H1 (cell line): ENCODE measurements at regions not wholly inside any gene's neighbourhood (a gene's known extent, or its start where the extent isn't known, plus 50 kb on each side); places are given as distances from the start of the nearest gene placed in this dataset.

ENCODE experiments used
- CTCF ChIA-PET: fragments of 300-600 bp; sonication (Branson Sonifier 250); formaldehyde crosslinking; loops from one replicate; lab custom pipeline; 2021; ENCODE audit not compliant: partially characterized antibody; lab: Charles Lee
- POLR2A ChIA-PET: fragments of 300-600 bp; sonication (Branson Sonifier 250); formaldehyde crosslinking; loops from one replicate; lab custom pipeline; 2021; ENCODE audit warnings: inconsistent platforms; ENCODE audit not compliant: partially characterized antibody; lab: Charles Lee
- DNase-seq, 2 experiments: peaks; one replicate each; pipeline versions ENCODE4 v3.0.0 to v3.0.0-alpha.2; 2010 to 2022; ENCODE audit warnings: low spot score in 2 of 2, low read depth in 1 of 2, mixed read lengths in 1 of 2
- FAIRE-seq: peaks from 2 replicates; lab custom pipeline; 2011; peaks lifted over from hg19 to GRCh38; lab: Jason Lieb, UNC
- H2AFZ ChIP-seq: 2 replicates; pipeline ENCODE4 v1.8.1; 2012; ENCODE audit warnings: low read length, inconsistent platforms
- H2AK5ac ChIP-seq: 2 replicates; pipeline ENCODE4 v1.6.1; 2013; ENCODE audit warnings: low read depth, low read length
- H2BK120ac ChIP-seq: replicated peaks from 2 replicates; pipeline ENCODE3; 2013; ENCODE audit warnings: low read depth, low read length, inconsistent platforms
- H2BK12ac ChIP-seq: 2 replicates; pipeline ENCODE4 v1.6.1; 2013; ENCODE audit warnings: low read depth, low read length
- H2BK15ac ChIP-seq: 2 replicates; pipeline ENCODE4 v1.6.1; 2013; ENCODE audit warnings: low read length
- H2BK20ac ChIP-seq: 2 replicates; pipeline ENCODE4 v1.6.1; 2013; ENCODE audit warnings: low read length
- H2BK5ac ChIP-seq: 2 replicates; pipeline ENCODE4 v1.6.1; 2013; ENCODE audit warnings: low read depth, low read length
- H3K14ac ChIP-seq: 2 replicates; pipeline ENCODE4 v1.6.1; 2013; ENCODE audit warnings: inconsistent platforms; ENCODE audit not compliant: insufficient read length
- H3K18ac ChIP-seq: 2 replicates; pipeline ENCODE4 v1.6.1; 2013; ENCODE audit warnings: low read length; ENCODE audit errors: extremely low read depth
- H3K23ac ChIP-seq: 2 replicates; pipeline ENCODE4 v1.6.1; 2013; ENCODE audit warnings: inconsistent platforms; ENCODE audit not compliant: insufficient read length
- H3K23me2 ChIP-seq: 2 replicates; pipeline ENCODE4 v1.6.1; 2013; ENCODE audit warnings: low read depth, low read length
- H3K27ac ChIP-seq: 2 replicates; pipeline ENCODE4 v1.6.1; 2011; ENCODE audit warnings: low read depth, low read length, inconsistent platforms
- H3K27me3 ChIP-seq, 4 experiments: replicated peaks in 1 of 4; 1 replicate in 1 of 4; 2 replicates in 3 of 4; pipeline versions ENCODE4 v1.6.1 to v1.8.1; 2011 to 2013; ENCODE audit warnings: low read length in 3 of 4, mild to moderate bottlenecking in 3 of 4, inconsistent platforms in 2 of 4, mixed read lengths in 2 of 4, moderate library complexity in 1 of 4; ENCODE audit not compliant: control insufficient read depth in 3 of 4, insufficient read depth in 3 of 4; ENCODE audit errors: extremely low read depth in 1 of 4
- H3K36me3 ChIP-seq, 4 experiments: 2 replicates each; pipeline versions ENCODE4 v1.6.1 to v1.8.1; 2011 to 2013; ENCODE audit warnings: mild to moderate bottlenecking in 4 of 4, low read length in 3 of 4, moderate library complexity in 2 of 4, control low read depth in 1 of 4, inconsistent platforms in 1 of 4; ENCODE audit not compliant: insufficient read depth in 4 of 4, control insufficient read depth in 2 of 4
- H3K4ac ChIP-seq: replicated peaks from 2 replicates; pipeline ENCODE3; 2013; ENCODE audit warnings: low read length, low read depth, mixed read lengths, inconsistent platforms; ENCODE audit not compliant: insufficient read length
- H3K4me1 ChIP-seq, 4 experiments: replicated peaks in 1 of 4; 1 replicate in 1 of 4; 2 replicates in 3 of 4; pipeline versions ENCODE4 v1.6.1 to v1.8.1; 2011 to 2013; ENCODE audit warnings: low read length in 3 of 4, inconsistent platforms in 2 of 4, mixed read lengths in 1 of 4; ENCODE audit not compliant: insufficient read depth in 4 of 4, control insufficient read depth in 3 of 4
- H3K4me2 ChIP-seq, 2 experiments: 2 replicates each; pipeline versions ENCODE4 v1.6.1 to v1.8.1; 2011 to 2013; ENCODE audit warnings: low read depth in 2 of 2, low read length in 2 of 2, control low read depth in 1 of 2, inconsistent platforms in 1 of 2, mild to moderate bottlenecking in 1 of 2; ENCODE audit not compliant: insufficient read depth in 1 of 2
- H3K4me3 ChIP-seq, 4 experiments: fragments of 200-600, 300-600 bp in 1 of 4; sonication (generic), shearing (Covaris generic), sonication (Bioruptor Twin) in 1 of 4; 2 replicates each; pipeline versions ENCODE4 v1.5.1 to v1.8.1; 2011 to 2016; ENCODE audit warnings: low read length in 4 of 4, low read depth in 3 of 4, control low read depth in 2 of 4, inconsistent platforms in 2 of 4, mild to moderate bottlenecking in 2 of 4, mixed read lengths in 1 of 4, moderate library complexity in 1 of 4; ENCODE audit not compliant: insufficient read depth in 2 of 4; ENCODE audit errors: extremely low read depth in 1 of 4
- H3K56ac ChIP-seq: replicated peaks from 2 replicates; pipeline ENCODE3; 2013; ENCODE audit warnings: low read depth, mild to moderate bottlenecking, mixed read lengths, low read length, inconsistent platforms; ENCODE audit not compliant: insufficient read length
- H3K79me1 ChIP-seq: 2 replicates; pipeline ENCODE4 v1.6.1; 2013; ENCODE audit warnings: low read depth, low read length, control low read depth
- H3K79me2 ChIP-seq, 2 experiments: 2 replicates each; pipeline versions ENCODE4 v1.6.1 to v1.8.1; 2012 to 2013; ENCODE audit warnings: low read length in 2 of 2, mild to moderate bottlenecking in 2 of 2, inconsistent platforms in 1 of 2; ENCODE audit not compliant: insufficient read depth in 2 of 2, control insufficient read depth in 1 of 2
- H3K9ac ChIP-seq, 4 experiments: replicated peaks in 1 of 4; 1 replicate in 1 of 4; 2 replicates in 3 of 4; pipeline versions ENCODE4 v1.6.1 to v1.8.1; 2011 to 2013; ENCODE audit warnings: low read depth in 3 of 4, low read length in 3 of 4, control low read depth in 2 of 4, mild to moderate bottlenecking in 2 of 4, moderate library complexity in 2 of 4, inconsistent platforms in 1 of 4; ENCODE audit errors: extremely low read depth in 1 of 4
- H3K9me3 ChIP-seq, 2 experiments: 2 replicates each; pipeline versions ENCODE4 v1.6.1 to v1.8.1; 2012 to 2013; ENCODE audit warnings: mild to moderate bottlenecking in 2 of 2, moderate library complexity in 2 of 2, control low read depth in 1 of 2, inconsistent platforms in 1 of 2, low read depth in 1 of 2, low read length in 1 of 2, mixed read lengths in 1 of 2; ENCODE audit not compliant: insufficient read depth in 2 of 2
- H4K20me1 ChIP-seq, 2 experiments: replicated peaks in 1 of 2; 2 replicates each; pipeline versions ENCODE3 to v1.8.1; 2011 to 2013; ENCODE audit warnings: inconsistent platforms in 2 of 2, low read length in 2 of 2, mild to moderate bottlenecking in 1 of 2; ENCODE audit not compliant: insufficient read depth in 2 of 2, control insufficient read depth in 1 of 2
- H4K5ac ChIP-seq: 2 replicates; pipeline ENCODE4 v1.6.1; 2013; ENCODE audit warnings: low read length, low read depth, mixed read lengths, inconsistent platforms; ENCODE audit not compliant: insufficient read length
- H4K8ac ChIP-seq: 2 replicates; pipeline ENCODE4 v1.8.0; 2013; ENCODE audit warnings: mild to moderate bottlenecking, moderate library complexity, low read length, inconsistent platforms; ENCODE audit not compliant: insufficient read depth; ENCODE audit errors: extremely low read depth
- H4K91ac ChIP-seq: replicated peaks from 2 replicates; pipeline ENCODE3; 2013; ENCODE audit warnings: low read length, mixed read lengths, inconsistent platforms; ENCODE audit not compliant: insufficient read length
- BACH1 ChIP-seq: IDR thresholded peaks from 2 replicates; pipeline ENCODE4 v1.6.1; 2012; ENCODE audit warnings: low read length, improper control_type of control experiment
- BCL11A ChIP-seq, 2 experiments: IDR thresholded peaks; one replicate each; pipeline ENCODE4 v1.6.1; 2011; ENCODE audit warnings: low read depth in 2 of 2, low read length in 2 of 2, mild to moderate bottlenecking in 2 of 2
- BRCA1 ChIP-seq: IDR thresholded peaks from 2 replicates; pipeline ENCODE4 v1.6.1; 2012; ENCODE audit warnings: low read depth, low read length, improper control_type of control experiment
- CREB1 ChIP-seq: IDR thresholded peaks from 2 replicates; pipeline ENCODE4 v1.6.1; 2012; ENCODE audit warnings: inconsistent platforms
- EP300 ChIP-seq, 2 experiments: IDR thresholded peaks; 1 replicate in 1 of 2; 2 replicates in 1 of 2; pipeline ENCODE4 v1.6.1; 2011 to 2012; ENCODE audit warnings: low read depth in 2 of 2, low read length in 2 of 2, mild to moderate bottlenecking in 2 of 2, borderline replicate concordance in 1 of 2, inconsistent platforms in 1 of 2, moderate library complexity in 1 of 2
- EZH2 ChIP-seq: fragments of 200-600 bp; sonication (generic); IDR thresholded peaks from 2 replicates; pipeline ENCODE4 v1.7.1; 2012; ENCODE audit warnings: low read depth, mild to moderate bottlenecking, moderate library complexity, low read length, inconsistent platforms; ENCODE audit not compliant: severe bottlenecking
- HDAC2 ChIP-seq, 2 experiments: fragments of 300-600 bp in 1 of 2; sonication (generic) in 1 of 2; IDR thresholded peaks; 2 replicates each; pipeline ENCODE4 v1.6.1; 2011 to 2012; ENCODE audit warnings: low read depth in 2 of 2, low read length in 2 of 2, mild to moderate bottlenecking in 2 of 2, moderate library complexity in 2 of 2, borderline replicate concordance in 1 of 2, inconsistent platforms in 1 of 2
- MAFK ChIP-seq: IDR thresholded peaks from 2 replicates; pipeline ENCODE4 v1.6.1; 2012; ENCODE audit warnings: low read depth, mild to moderate bottlenecking, improper control_type of control experiment, low read length
- PHF8 ChIP-seq: fragments of 200-600 bp; sonication (generic); conservative IDR thresholded peaks from 2 replicates; pipeline ENCODE4 v1.7.1; 2012; ENCODE audit warnings: low read depth, mild to moderate bottlenecking, inconsistent platforms, low read length, moderate library complexity
- RAD21 ChIP-seq, 2 experiments: IDR thresholded peaks in 1 of 2; conservative IDR thresholded peaks in 1 of 2; 2 replicates each; pipeline ENCODE4 v1.6.1; 2011; ENCODE audit warnings: low read depth in 2 of 2, low read length in 2 of 2, improper control_type of control experiment in 1 of 2, inconsistent platforms in 1 of 2, mild to moderate bottlenecking in 1 of 2, moderate library complexity in 1 of 2
- TAF7 ChIP-seq: optimal IDR thresholded peaks from 2 replicates; pipeline ENCODE3; 2011; ENCODE audit warnings: low read depth, mild to moderate bottlenecking, inconsistent platforms, low read length, moderate library complexity, borderline replicate concordance
- WGBS, 2 experiments: shearing (Covaris generic) in 1 of 2; methylation state at CpG; one replicate each; pipeline versions ENCODE4 v1.1.6 to v1.1.7; 2013 to 2015; ENCODE audit warnings: low lambda C conversion rate in 2 of 2, mixed read lengths in 2 of 2, inconsistent platforms in 1 of 2, low coverage in 1 of 2, missing lambda C conversion rate in 1 of 2; ENCODE audit not compliant: insufficient replicate concordance in 2 of 2, insufficient coverage in 1 of 2, insufficient read length in 1 of 2; ENCODE audit errors: extremely low coverage in 1 of 2, missing lambda C conversion rate in 1 of 2; 5-methylcytosine and 5-hydroxymethylcytosine counted together
- TF ChIP-seq, protein P1 (sequence below): IDR thresholded peaks from 2 replicates; pipeline ENCODE4 v1.6.1; 2011; ENCODE audit warnings: low read depth, mild to moderate bottlenecking, low read length; ENCODE audit not compliant: insufficient read depth

DNA sequence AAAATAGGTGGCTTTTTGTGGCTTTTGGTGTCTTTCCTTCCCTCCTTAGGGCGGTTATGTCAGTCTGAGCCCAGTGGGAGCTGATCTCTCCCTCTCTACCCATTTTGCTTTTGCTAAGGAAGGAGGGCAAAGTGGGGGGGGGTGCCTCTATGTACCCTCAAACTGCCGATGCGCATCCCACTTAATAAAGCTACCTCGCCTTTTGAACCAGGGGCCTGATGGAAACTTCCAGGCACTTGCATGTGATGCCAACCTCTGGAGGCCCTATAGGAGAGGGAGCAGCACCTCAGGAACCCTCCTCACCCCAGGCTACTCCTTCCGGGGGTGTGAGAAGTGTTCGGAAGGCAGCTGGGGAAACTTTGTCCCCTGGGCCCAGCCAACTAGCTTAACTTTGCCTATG, 97.0 kb upstream of the HSD17B12 start:
- CTCF ChIA-PET = interaction anchor here (0.7 to 25.5 kb wide), 9 partner anchors 25 to 1147 kb away, joined by 3 to 646 read pairs (median 4); no protein-coding TSS in a partner anchor
- peak overlapping the region; percentile 80; the same call in 1 of the 2 replicates for H2BK12ac ChIP-seq
- no peak for FAIRE-seq
- TF ChIP-seq MAFK (no peak), HDAC2 (IDR thresholded peaks at IDR 0.05; ENCODE audit: borderline replicate concordance in 1 of 2, low read depth in 2 of 2, low read length in 2 of 2) (no peak), EP300 (IDR thresholded peaks at IDR 0.05; ENCODE audit: borderline replicate concordance in 1 of 2, low read depth in 2 of 2, low read length in 2 of 2) (no peak), EZH2 (no peak), BCL11A (IDR thresholded peaks at IDR 0.05; ENCODE audit: low read depth in 2 of 2, low read length in 2 of 2) (no peak), CREB1 (no peak), PHF8 (no peak), RAD21 (IDR thresholded peaks at IDR 0.05 in 1 of 2, conservative IDR thresholded peaks at IDR 0.05 in 1 of 2; ENCODE audit: low read depth in 2 of 2, low read length in 2 of 2) (no peak), BACH1 (no peak), TAF7 (no peak), BRCA1 (no peak)
- TF ChIP-seq, protein P1, sequence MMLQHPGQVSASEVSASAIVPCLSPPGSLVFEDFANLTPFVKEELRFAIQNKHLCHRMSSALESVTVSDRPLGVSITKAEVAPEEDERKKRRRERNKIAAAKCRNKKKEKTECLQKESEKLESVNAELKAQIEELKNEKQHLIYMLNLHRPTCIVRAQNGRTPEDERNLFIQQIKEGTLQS = no peak

More for the DNA sequence above, 97.0 kb upstream of the HSD17B12 start:
- Histone ChIP-seq H3K4me3 (peak overlapping the region in 2 of 4 experiments; percentile 14 to 90; a peak in 3 of 8 replicates), H2AFZ (no peak overlapping the region; the same call in 1 of the 2 replicates), H4K5ac (no peak overlapping the region), H3K9me3 (no peaks in the 10 kb centered on the region), H3K56ac (no peak overlapping the region), H2BK5ac (no peak overlapping the region), H3K14ac (no peak overlapping the region), H3K79me1 (no peaks in the 10 kb centered on the region), H3K9ac (no peak overlapping the region), H4K20me1 (peaks cover 3 to 7% of the 10 kb centered on the region in 2 experiments), H2BK120ac (no peak overlapping the region), H3K27me3 (peaks cover 45 to 63% (median 61%) of the 10 kb centered on the region in 4 experiments), H2BK20ac (no peak overlapping the region), H3K18ac (no peak overlapping the region), H3K27ac (no peak overlapping the region), H4K91ac (no peak overlapping the region), H3K4ac (no peak overlapping the region), H3K4me2 (peak overlapping the region; percentile 98 to 99), H3K23ac (no peak overlapping the region), H3K36me3 (no peaks in the 10 kb centered on the region), H2AK5ac (no peak overlapping the region), H2BK15ac (no peak overlapping the region), H4K8ac (no peak overlapping the region), H3K79me2 (no peaks in the 10 kb centered on the region), H3K23me2 (peaks cover 21% of the 10 kb centered on the region), H3K4me1 (peaks cover 3 to 29% (median 10%) of the 10 kb centered on the region in 4 experiments; a peak in 6 of 7 replicates)
- WGBS, 2 experiments = 38% methylated on average over 6 of the region's 6 CpGs; no CpG with 5 or more reads in 1 of the 2 experiments
- POLR2A ChIA-PET = interaction anchor here (0.7 to 1.4 kb wide), 2 partner anchors 39 to 90 kb away, joined by 4 read pairs; no protein-coding TSS in a partner anchor
- DNase-seq = no peak
